Endodermal cell (in vitro differentiated cells): ENCODE measurements at regions not wholly inside any gene's neighbourhood (a gene's known extent, or its start where the extent isn't known, plus 50 kb on each side); places are given as distances from the start of the nearest gene placed in this dataset.

Experiments
- DNase-seq: peaks from one replicate; pipeline ENCODE4 v3.0.0-alpha.2; 2017
- H3K27ac ChIP-seq: 2 replicates; pipeline ENCODE4 v1.5.1; 2013; ENCODE audit warnings: mild to moderate bottlenecking, low read depth, low read length, moderate library complexity
- H3K27me3 ChIP-seq: 2 replicates; pipeline ENCODE4 v1.6.1; 2013; ENCODE audit warnings: mild to moderate bottlenecking, low read length, moderate library complexity; ENCODE audit not compliant: insufficient read depth, control insufficient read depth, poor library complexity, severe bottlenecking
- H3K36me3 ChIP-seq: 2 replicates; pipeline ENCODE4 v1.7.0; 2013; ENCODE audit warnings: mild to moderate bottlenecking, low read length, moderate library complexity; ENCODE audit not compliant: control insufficient read depth, insufficient read depth
- H3K4me1 ChIP-seq: one replicate; pipeline ENCODE4 v1.7.0; 2013; ENCODE audit warnings: low read length; ENCODE audit not compliant: control insufficient read depth, insufficient read depth
- H3K4me3 ChIP-seq: 2 replicates; pipeline ENCODE4 v1.5.1; 2013; ENCODE audit warnings: mild to moderate bottlenecking, low read length, moderate library complexity
- H3K9ac ChIP-seq: 2 replicates; pipeline ENCODE4 v1.6.1; 2013; ENCODE audit warnings: mild to moderate bottlenecking, low read length, moderate library complexity; ENCODE audit not compliant: poor library complexity, severe bottlenecking; ENCODE audit errors: extremely low read depth
- H3K9me3 ChIP-seq: 2 replicates; pipeline ENCODE4 v1.6.1; 2013; ENCODE audit warnings: mild to moderate bottlenecking, low read length, moderate library complexity; ENCODE audit not compliant: control insufficient read depth
- H3K27ac Mint-ChIP-seq: 2 replicates; pipeline ENCODE4 v1.8.0; 2020; ENCODE audit warnings: mixed read lengths
- H3K27me3 Mint-ChIP-seq: 2 replicates; pipeline ENCODE4 v1.8.0; 2021; ENCODE audit warnings: mild to moderate bottlenecking, mixed read lengths; ENCODE audit not compliant: insufficient read depth
- H3K36me3 Mint-ChIP-seq: 2 replicates; pipeline ENCODE4 v1.8.0; 2020; ENCODE audit warnings: low read depth, mixed read lengths
- H3K4me1 Mint-ChIP-seq: 2 replicates; pipeline ENCODE4 v1.8.0; 2020; ENCODE audit warnings: mixed read lengths
- H3K4me3 Mint-ChIP-seq: 2 replicates; pipeline ENCODE4 v1.8.0; 2020; ENCODE audit warnings: mild to moderate bottlenecking, moderate library complexity, mixed read lengths
- H3K9me3 Mint-ChIP-seq: 2 replicates; pipeline ENCODE4 v1.8.0; 2020; ENCODE audit warnings: mild to moderate bottlenecking, mixed read lengths
- WGBS, 2 experiments: methylation state at CpG; one replicate each; pipeline versions ENCODE4 v1.1.5 to v1.1.7; 2013; ENCODE audit warnings: missing lambda C conversion rate in 2 of 2, mixed read lengths in 1 of 2; ENCODE audit not compliant: insufficient coverage in 1 of 2, insufficient read length in 1 of 2; 5-methylcytosine and 5-hydroxymethylcytosine counted together
- TF ChIP-seq, protein P1 (sequence below): fragments of 200-600 bp; sonication (generic); conservative IDR thresholded peaks from 2 replicates; pipeline ENCODE4 v1.5.0; 2021; ENCODE audit warnings: antibody characterized with exemption, mild to moderate bottlenecking

DNA sequence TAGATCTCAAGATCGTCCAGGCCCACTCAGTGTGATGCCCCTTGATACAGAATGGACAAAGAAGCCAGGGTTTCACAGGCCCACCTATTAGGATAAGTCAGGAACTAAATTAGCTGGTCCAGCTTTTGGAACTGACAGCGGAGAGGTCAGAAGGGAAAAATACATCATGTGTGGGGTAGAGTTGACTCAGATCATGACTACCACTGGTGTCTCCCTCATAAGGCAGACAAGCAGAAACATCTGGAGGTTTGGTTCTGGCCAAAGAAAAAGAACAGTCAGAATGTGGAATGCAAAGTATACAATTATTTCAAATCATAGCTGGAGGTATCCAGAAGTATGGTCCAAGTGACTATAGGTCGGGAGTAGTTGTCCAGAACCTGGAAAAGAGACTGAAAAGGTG, 621.1 kb upstream of the CELF2 start:
- H3K27me3 ChIP-seq: no peaks in the 10 kb centered on the region
- Mint-ChIP-seq H3K4me1 (no peaks in the 10 kb centered on the region), H3K27me3 (no peaks in the 10 kb centered on the region), H3K36me3 (no peaks in the 10 kb centered on the region), H3K9me3 (no peaks in the 10 kb centered on the region), H3K4me3 (no peak overlapping the region), H3K27ac (no peak overlapping the region)
- H3K4me1 ChIP-seq: no peaks in the 10 kb centered on the region
- no peak for DNase-seq
- no peak overlapping the region for H3K4me3 ChIP-seq
- no peak overlapping the region for H3K9ac ChIP-seq
- TF ChIP-seq, protein P1, sequence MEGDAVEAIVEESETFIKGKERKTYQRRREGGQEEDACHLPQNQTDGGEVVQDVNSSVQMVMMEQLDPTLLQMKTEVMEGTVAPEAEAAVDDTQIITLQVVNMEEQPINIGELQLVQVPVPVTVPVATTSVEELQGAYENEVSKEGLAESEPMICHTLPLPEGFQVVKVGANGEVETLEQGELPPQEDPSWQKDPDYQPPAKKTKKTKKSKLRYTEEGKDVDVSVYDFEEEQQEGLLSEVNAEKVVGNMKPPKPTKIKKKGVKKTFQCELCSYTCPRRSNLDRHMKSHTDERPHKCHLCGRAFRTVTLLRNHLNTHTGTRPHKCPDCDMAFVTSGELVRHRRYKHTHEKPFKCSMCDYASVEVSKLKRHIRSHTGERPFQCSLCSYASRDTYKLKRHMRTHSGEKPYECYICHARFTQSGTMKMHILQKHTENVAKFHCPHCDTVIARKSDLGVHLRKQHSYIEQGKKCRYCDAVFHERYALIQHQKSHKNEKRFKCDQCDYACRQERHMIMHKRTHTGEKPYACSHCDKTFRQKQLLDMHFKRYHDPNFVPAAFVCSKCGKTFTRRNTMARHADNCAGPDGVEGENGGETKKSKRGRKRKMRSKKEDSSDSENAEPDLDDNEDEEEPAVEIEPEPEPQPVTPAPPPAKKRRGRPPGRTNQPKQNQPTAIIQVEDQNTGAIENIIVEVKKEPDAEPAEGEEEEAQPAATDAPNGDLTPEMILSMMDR: no peak
- WGBS, 2 experiments: 79 to 92% methylated on average over 3 of the region's 3 CpGs
- no peak overlapping the region for H3K27ac ChIP-seq
- H3K9me3 ChIP-seq: no peaks in the 10 kb centered on the region
- no peaks in the 10 kb centered on the region for H3K36me3 ChIP-seq

DNA sequence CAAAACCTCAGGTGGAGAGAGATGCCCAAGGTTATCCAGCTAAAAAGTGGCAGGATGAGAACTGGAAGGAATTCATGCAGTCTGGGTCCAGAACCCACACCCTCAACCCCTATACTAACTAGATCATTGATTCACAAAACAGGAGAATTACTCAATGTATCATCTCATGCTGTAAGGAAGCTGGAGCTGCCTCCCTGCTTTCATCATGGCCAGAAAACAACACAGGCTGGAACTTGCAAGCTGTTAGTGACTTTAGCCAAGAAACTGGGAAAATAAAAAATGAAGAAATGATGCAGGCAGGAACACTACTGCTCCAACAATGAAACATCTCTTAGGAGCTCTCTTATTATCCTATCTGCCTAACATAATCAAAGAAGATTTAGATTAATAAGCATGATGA, 619.8 kb upstream of the CELF2 start:
- H3K9me3 Mint-ChIP-seq: no peaks in the 10 kb centered on the region
- no peaks in the 10 kb centered on the region for H3K4me1 Mint-ChIP-seq
- H3K27ac ChIP-seq: no peak overlapping the region
- H3K4me3 Mint-ChIP-seq: no peak overlapping the region
- no peak for DNase-seq
- H3K9ac ChIP-seq: no peak overlapping the region
- H3K4me3 ChIP-seq: no peak overlapping the region
- no peaks in the 10 kb centered on the region for H3K27me3 Mint-ChIP-seq
- H3K36me3 ChIP-seq: no peaks in the 10 kb centered on the region
- H3K9me3 ChIP-seq: no peaks in the 10 kb centered on the region
- no peaks in the 10 kb centered on the region for H3K27me3 ChIP-seq
- TF ChIP-seq, protein P1: no peak
- H3K27ac Mint-ChIP-seq: no peak overlapping the region
- no peaks in the 10 kb centered on the region for H3K36me3 Mint-ChIP-seq
- no peaks in the 10 kb centered on the region for H3K4me1 ChIP-seq

DNA sequence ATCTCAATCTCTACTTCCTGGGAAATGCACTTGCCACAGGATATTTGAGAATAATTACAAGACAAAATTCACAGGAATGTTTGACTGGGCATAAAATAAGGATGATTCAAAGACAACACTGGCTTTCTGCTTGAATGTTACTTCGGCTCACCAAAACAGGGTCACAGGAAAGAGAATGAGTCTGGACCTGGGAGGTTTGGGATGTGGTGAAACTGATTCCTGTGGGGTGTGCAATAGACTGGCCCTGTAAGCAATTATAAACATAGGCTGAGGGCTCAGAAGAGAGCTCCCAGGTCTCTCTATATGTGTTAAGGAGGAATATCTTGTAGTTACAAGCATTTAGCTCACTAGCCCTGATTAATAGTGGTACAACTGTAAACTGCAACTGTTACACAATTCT, 613.9 kb upstream of the CELF2 start:
- 88% methylated on average over 1 of the region's 1 CpG; no CpG with 5 or more reads in 1 of the 2 experiments for WGBS, 2 experiments
- Histone ChIP-seq H3K4me1 (no peaks in the 10 kb centered on the region), H3K27me3 (no peaks in the 10 kb centered on the region), H3K36me3 (no peaks in the 10 kb centered on the region), H3K9me3 (no peaks in the 10 kb centered on the region), H3K9ac (no peak overlapping the region), H3K4me3 (no peak overlapping the region), H3K27ac (no peak overlapping the region)
- no peaks in the 10 kb centered on the region for H3K36me3 Mint-ChIP-seq
- DNase-seq: no peak
- no peaks in the 10 kb centered on the region for H3K4me1 Mint-ChIP-seq
- no peaks in the 10 kb centered on the region for H3K9me3 Mint-ChIP-seq
- H3K27me3 Mint-ChIP-seq: no peaks in the 10 kb centered on the region
- TF ChIP-seq, protein P1: no peak
- no peak overlapping the region for H3K27ac Mint-ChIP-seq
- H3K4me3 Mint-ChIP-seq: no peak overlapping the region
